Adrenal gland (tissue), 5 donors: ENCODE measurements at regions not wholly inside any gene's neighbourhood (a gene's known extent, or its start where the extent isn't known, plus 50 kb on each side); places are given as distances from the start of the nearest gene placed in this dataset.

ENCODE experiments used
- CTCF ChIP-seq, 6 experiments: fragments of 450-650 bp in 4 of 6; fragments of 200-600 bp in 2 of 6; sonication (generic) in 1 of 6; IDR thresholded peaks; 1 replicate in 5 of 6; 2 replicates in 1 of 6; pipeline versions ENCODE4 v1.5.1 to v1.8.0; 2016 to 2021; ENCODE audit warnings: antibody characterized with exemption in 6 of 6, mild to moderate bottlenecking in 2 of 6, moderate library complexity in 1 of 6
- POLR2A ChIP-seq, 2 donors: fragments of 450-650 bp; IDR thresholded peaks; one replicate each; pipeline ENCODE4 v1.6.1; 2017; ENCODE audit warnings: antibody characterized with exemption in 2 of 2, mild to moderate bottlenecking in 2 of 2, moderate library complexity in 1 of 2
- donor health status: DM: no; HTN: no; CAD: no.

- no peak for TF ChIP-seq POLR2A (IDR thresholded peaks at IDR 0.05)
- no peak for TF ChIP-seq CTCF (IDR thresholded peaks at IDR 0.05)
Observed at GRCh38 chr11:27246925-27247324, 116.1 kb downstream of the CCDC34 start.
